Keratinocyte (primary cell): ENCODE measurements at regions not wholly inside any gene's neighbourhood (a gene's known extent, or its start where the extent isn't known, plus 50 kb on each side); places are given as distances from the start of the nearest gene placed in this dataset.

Experiments used
- DNase-seq: peaks from one replicate; pipeline ENCODE4 v3.0.0-alpha.2; 2011; ENCODE audit warnings: low read depth, missing footprints, low spot score
- FAIRE-seq: peaks from 2 replicates; lab custom pipeline; 2011; peaks lifted over from hg19 to GRCh38; lab: Jason Lieb, UNC
- H2AFZ ChIP-seq: 2 replicates; pipeline ENCODE4 v1.6.0; 2012; ENCODE audit warnings: low read length, control low read depth, inconsistent platforms; ENCODE audit not compliant: control insufficient read depth
- H3K27ac ChIP-seq: 2 replicates; pipeline ENCODE4 v1.5.1; 2011; ENCODE audit warnings: low read length; ENCODE audit not compliant: control insufficient read depth, insufficient read depth
- H3K27me3 ChIP-seq: 3 replicates; pipeline ENCODE4 v1.6.0; 2011; ENCODE audit warnings: low read length; ENCODE audit not compliant: control insufficient read depth, insufficient read depth; ENCODE audit errors: extremely low read depth
- H3K36me3 ChIP-seq, 2 experiments: 2 replicates in 1 of 2; 3 replicates in 1 of 2; pipeline ENCODE4 v1.5.1; 2011; ENCODE audit warnings: low read length in 2 of 2, mild to moderate bottlenecking in 1 of 2; ENCODE audit not compliant: control insufficient read depth in 2 of 2, insufficient read depth in 2 of 2; ENCODE audit errors: extremely low read depth in 1 of 2
- H3K4me1 ChIP-seq: 3 replicates; pipeline ENCODE4 v1.5.1; 2011; ENCODE audit warnings: low read length; ENCODE audit not compliant: control insufficient read depth, insufficient read depth; ENCODE audit errors: extremely low read depth
- H3K4me2 ChIP-seq: 3 replicates; pipeline ENCODE4 v1.6.0; 2011; ENCODE audit warnings: low read depth, low read length; ENCODE audit not compliant: control insufficient read depth, insufficient read depth; ENCODE audit errors: extremely low read depth
- H3K4me3 ChIP-seq, 3 experiments: fragments of 200-600 bp in 1 of 3; sonication (generic) in 1 of 3; 2 replicates in 2 of 3; 3 replicates in 1 of 3; pipeline ENCODE4 v1.5.1; 2011 to 2016; ENCODE audit warnings: low read length in 3 of 3, mild to moderate bottlenecking in 3 of 3, control low read depth in 2 of 3, inconsistent platforms in 1 of 3, low read depth in 1 of 3, mixed read lengths in 1 of 3, mixed run types in 1 of 3, moderate library complexity in 1 of 3; ENCODE audit not compliant: control insufficient read depth in 2 of 3, insufficient read depth in 2 of 3; ENCODE audit errors: extremely low read depth in 1 of 3
- H3K79me2 ChIP-seq: 2 replicates; pipeline ENCODE4 v1.6.0; 2012; ENCODE audit warnings: low read length; ENCODE audit not compliant: control insufficient read depth, insufficient read depth
- H3K9ac ChIP-seq: 3 replicates; pipeline ENCODE4 v1.6.0; 2011; ENCODE audit warnings: low read length; ENCODE audit not compliant: control insufficient read depth, insufficient read depth; ENCODE audit errors: extremely low read depth
- H3K9me1 ChIP-seq: 3 replicates; pipeline ENCODE4 v1.6.0; 2011; ENCODE audit warnings: low read length; ENCODE audit not compliant: control insufficient read depth, insufficient read depth; ENCODE audit errors: extremely low read depth
- H3K9me3 ChIP-seq: 2 replicates; pipeline ENCODE4 v1.5.1; 2012; ENCODE audit warnings: low read depth, low read length; ENCODE audit not compliant: control insufficient read depth
- H4K20me1 ChIP-seq: 3 replicates; pipeline ENCODE4 v1.6.0; 2011; ENCODE audit warnings: low read length; ENCODE audit not compliant: control insufficient read depth, insufficient read depth; ENCODE audit errors: extremely low read depth
- CTCF ChIP-seq, 3 experiments: IDR thresholded peaks in 1 of 3; conservative IDR thresholded peaks in 1 of 3; optimal IDR thresholded peaks in 1 of 3; 2 replicates in 2 of 3; 3 replicates in 1 of 3; pipeline versions ENCODE3 to v1.5.1; 2011; ENCODE audit warnings: low read length in 3 of 3, mild to moderate bottlenecking in 3 of 3, moderate library complexity in 2 of 3, control low read depth in 1 of 3, inconsistent platforms in 1 of 3; ENCODE audit not compliant: insufficient read depth in 2 of 3; ENCODE audit errors: extremely low read depth in 1 of 3
- EZH2 ChIP-seq: IDR thresholded peaks from one replicate; pipeline ENCODE4 v1.6.1; 2012; ENCODE audit warnings: inconsistent platforms, mild to moderate bottlenecking, low read length, moderate library complexity
- dilution Hi-C: fragments of 300-500 bp; cut with MboI; formaldehyde crosslinking; loops from one replicate; pipeline ENCODE4 v1.7.0; 2020; ENCODE audit warnings: low sequenced_read_pairs; ENCODE audit not compliant: extremely low pct_ligation_motif_present

GRCh38 chr20:17856024-17856564, 112.5 kb downstream of the SNX5 start:
- peak; percentile 32 for FAIRE-seq

GRCh38 chr20:17854307-17854903, 114.2 kb downstream of the SNX5 start:
- dilution Hi-C loops = no loop called here
- FAIRE-seq (peak; percentile 64), DNase-seq (no peak)
- no peak for TF ChIP-seq CTCF (optimal IDR thresholded peaks at IDR 0.05 in 1 of 3, IDR thresholded peaks at IDR 0.05 in 1 of 3, conservative IDR thresholded peaks at IDR 0.05 in 1 of 3; ENCODE audit: extremely low read depth in 1 of 3, insufficient read depth in 2 of 3, low read length in 3 of 3)
- TF ChIP-seq EZH2 = no peak
- peaks cover 6% of the 10 kb centered on the region for H3K9me3 ChIP-seq
- no peak overlapping the region for H3K4me3 ChIP-seq
- no peaks in the 10 kb centered on the region for H3K36me3 ChIP-seq
- H3K9ac ChIP-seq = no peak overlapping the region
- no peak overlapping the region for H3K4me2 ChIP-seq
- no peaks in the 10 kb centered on the region for H3K9me1 ChIP-seq
- H4K20me1 ChIP-seq = no peaks in the 10 kb centered on the region
- H3K79me2 ChIP-seq = no peaks in the 10 kb centered on the region
- no peak overlapping the region for H3K27ac ChIP-seq
- H3K27me3 ChIP-seq = no peaks in the 10 kb centered on the region
- no peak overlapping the region for H2AFZ ChIP-seq
- H3K4me1 ChIP-seq = peaks cover 27% of the 10 kb centered on the region

More at GRCh38 chr20:17856024-17856564, 112.5 kb downstream of the SNX5 start:
- dilution Hi-C loops = no loop called here
- H3K9me3 ChIP-seq = peaks cover 6% of the 10 kb centered on the region
- H4K20me1 ChIP-seq = no peaks in the 10 kb centered on the region
- no peak overlapping the region for H3K4me3 ChIP-seq
- no peaks in the 10 kb centered on the region for H3K79me2 ChIP-seq
- DNase-seq = no peak
- peak overlapping the region; percentile 18 for H2AFZ ChIP-seq
- no peaks in the 10 kb centered on the region for H3K36me3 ChIP-seq
- H3K9me1 ChIP-seq = no peaks in the 10 kb centered on the region
- H3K27ac ChIP-seq = peak overlapping the region; percentile 10
- no peak overlapping the region for H3K4me2 ChIP-seq
- H3K4me1 ChIP-seq = peaks cover 14% of the 10 kb centered on the region
- peaks cover 7% of the 10 kb centered on the region for H3K27me3 ChIP-seq
- no peak for TF ChIP-seq EZH2
- TF ChIP-seq CTCF (optimal IDR thresholded peaks at IDR 0.05 in 1 of 3, IDR thresholded peaks at IDR 0.05 in 1 of 3, conservative IDR thresholded peaks at IDR 0.05 in 1 of 3; ENCODE audit: extremely low read depth in 1 of 3, insufficient read depth in 2 of 3, low read length in 3 of 3) = no peak
- no peak overlapping the region for H3K9ac ChIP-seq
